ENCODE measurements at regions not wholly inside any gene's neighbourhood (a gene's known extent, or its start where the extent isn't known, plus 50 kb on each side); places are given as distances from the start of the nearest gene placed in this dataset.

DNA sequence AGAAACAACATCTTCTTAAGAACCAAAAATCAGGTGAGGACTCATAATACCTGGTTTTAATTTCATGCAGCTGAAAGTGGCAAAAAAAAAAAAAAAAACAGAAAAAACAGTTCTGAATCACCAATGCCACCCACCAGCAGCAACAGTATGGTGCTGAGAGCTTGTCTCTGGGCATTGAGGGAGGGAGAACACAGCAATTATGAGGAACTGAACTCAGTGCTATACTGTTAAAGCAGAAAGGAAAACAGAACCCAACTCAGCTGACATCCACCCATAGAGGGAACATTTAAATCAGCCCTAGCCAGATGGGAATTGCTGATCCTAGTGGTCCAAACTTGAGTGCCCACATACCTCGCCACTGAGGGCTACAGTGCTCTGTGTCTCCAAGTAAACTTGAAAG is 657.9 kb downstream of the ACTL7B start:
- TF ChIP-seq CTCF (IDR thresholded peaks at IDR 0.05; ENCODE audit: poor library complexity) (no peak), EZH2 (IDR thresholded peaks at IDR 0.05; ENCODE audit: borderline replicate concordance) (no peak), EZH2phosphoT487 (IDR thresholded peaks at IDR 0.05; ENCODE audit: low read depth, severe bottlenecking, unreplicated experiment) (no peak)
